ENCODE measurements at regions not wholly inside any gene's neighbourhood (a gene's known extent, or its start where the extent isn't known, plus 50 kb on each side); places are given as distances from the start of the nearest gene placed in this dataset.

DNA sequence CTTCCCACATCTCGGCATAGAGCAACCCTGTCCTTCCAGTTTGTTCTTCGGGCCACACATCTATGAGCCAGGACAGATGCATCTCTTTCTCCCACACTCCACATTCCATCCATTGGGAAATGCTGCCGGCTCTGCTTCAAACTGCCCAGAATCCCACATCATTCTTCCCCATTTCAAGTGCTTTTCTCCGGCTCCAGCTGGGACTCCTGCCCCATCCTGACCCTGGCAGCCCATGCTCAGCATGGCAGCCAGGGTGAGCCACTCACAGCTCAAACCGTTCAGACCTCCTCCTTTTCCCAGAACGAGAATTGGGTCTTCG, 132.8 kb upstream of the SDK2 start:
- ATAC-seq (no peak), DNase-seq (no peak)
- Histone ChIP-seq H3K9me3 (ENCODE audit: low read length) (no peaks in the 10 kb centered on the region), H3K4me3 (ENCODE audit: low read length) (no peak overlapping the region), H3K9ac (ENCODE audit: low read length) (no peak overlapping the region), H2AFZ (ENCODE audit: low read length) (no peak overlapping the region), H3K4me1 (ENCODE audit: insufficient read depth, low read length) (no peaks in the 10 kb centered on the region), H3K9me2 (replicated peaks; ENCODE audit: low read length) (no peaks in the 10 kb centered on the region), H3K4me2 (ENCODE audit: low read length) (no peak overlapping the region), H4K20me1 (ENCODE audit: low read length) (no peaks in the 10 kb centered on the region), H3K79me2 (ENCODE audit: low read length) (no peaks in the 10 kb centered on the region), H3K27me3 (ENCODE audit: low read length) (peaks cover 64% of the 10 kb centered on the region), H3F3A (ENCODE audit: low read length, unreplicated experiment) (no peaks in the 10 kb centered on the region), H3K27ac (ENCODE audit: low read length) (no peak overlapping the region), H3K36me3 (ENCODE audit: low read depth, low read length) (no peaks in the 10 kb centered on the region)
- CTCF ChIA-PET: no interaction called here
- POLR2A ChIA-PET (ENCODE audit: unreplicated experiment): no interaction called here
- intact Hi-C loops (cut with micrococcal nuclease): no loop called here
- TF ChIP-seq, protein P1, sequence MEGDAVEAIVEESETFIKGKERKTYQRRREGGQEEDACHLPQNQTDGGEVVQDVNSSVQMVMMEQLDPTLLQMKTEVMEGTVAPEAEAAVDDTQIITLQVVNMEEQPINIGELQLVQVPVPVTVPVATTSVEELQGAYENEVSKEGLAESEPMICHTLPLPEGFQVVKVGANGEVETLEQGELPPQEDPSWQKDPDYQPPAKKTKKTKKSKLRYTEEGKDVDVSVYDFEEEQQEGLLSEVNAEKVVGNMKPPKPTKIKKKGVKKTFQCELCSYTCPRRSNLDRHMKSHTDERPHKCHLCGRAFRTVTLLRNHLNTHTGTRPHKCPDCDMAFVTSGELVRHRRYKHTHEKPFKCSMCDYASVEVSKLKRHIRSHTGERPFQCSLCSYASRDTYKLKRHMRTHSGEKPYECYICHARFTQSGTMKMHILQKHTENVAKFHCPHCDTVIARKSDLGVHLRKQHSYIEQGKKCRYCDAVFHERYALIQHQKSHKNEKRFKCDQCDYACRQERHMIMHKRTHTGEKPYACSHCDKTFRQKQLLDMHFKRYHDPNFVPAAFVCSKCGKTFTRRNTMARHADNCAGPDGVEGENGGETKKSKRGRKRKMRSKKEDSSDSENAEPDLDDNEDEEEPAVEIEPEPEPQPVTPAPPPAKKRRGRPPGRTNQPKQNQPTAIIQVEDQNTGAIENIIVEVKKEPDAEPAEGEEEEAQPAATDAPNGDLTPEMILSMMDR (conservative IDR thresholded peaks at IDR 0.05; ENCODE audit: low read depth, low read length): no peak
- TF ChIP-seq EZH2 (IDR thresholded peaks at IDR 0.05; ENCODE audit: low read length, unreplicated experiment) (no peak), EZH2phosphoT487 (IDR thresholded peaks at IDR 0.05; ENCODE audit: borderline replicate concordance, low read length) (no peak)
- BruUV-seq (replicated peaks): no TSS peak

DNA sequence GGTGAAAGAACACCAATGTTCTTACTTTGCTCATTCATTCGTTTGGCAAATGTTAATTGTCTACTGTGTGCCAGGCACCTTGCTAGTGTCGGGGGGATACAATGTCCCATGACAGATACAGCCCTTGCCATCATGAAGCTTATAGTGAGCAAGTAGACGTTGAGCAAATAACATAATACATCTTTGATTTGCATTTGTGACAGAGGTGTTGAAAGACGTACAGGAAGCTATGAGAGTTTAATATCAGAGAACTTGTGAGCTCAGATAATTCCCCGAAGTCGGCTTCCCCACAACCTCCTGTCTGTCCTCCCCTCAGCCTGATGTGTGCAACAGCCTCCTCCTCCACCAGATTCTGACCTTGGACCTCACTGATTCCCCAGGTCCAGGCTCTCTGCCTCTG, 138.0 kb upstream of the SDK2 start:
- Histone ChIP-seq H3F3A (ENCODE audit: low read length, unreplicated experiment) (no peaks in the 10 kb centered on the region), H4K20me1 (ENCODE audit: low read length) (no peaks in the 10 kb centered on the region), H3K4me3 (ENCODE audit: low read length) (no peak overlapping the region), H3K9me2 (replicated peaks; ENCODE audit: low read length) (no peaks in the 10 kb centered on the region), H3K36me3 (ENCODE audit: low read depth, low read length) (no peaks in the 10 kb centered on the region), H3K4me1 (ENCODE audit: insufficient read depth, low read length) (peaks cover 7% of the 10 kb centered on the region; the same call in 1 of the 2 replicates), H3K27me3 (ENCODE audit: low read length) (peaks cover 69% of the 10 kb centered on the region), H2AFZ (ENCODE audit: low read length) (no peak overlapping the region), H3K9me3 (ENCODE audit: low read length) (no peaks in the 10 kb centered on the region), H3K79me2 (ENCODE audit: low read length) (no peaks in the 10 kb centered on the region), H3K9ac (ENCODE audit: low read length) (no peak overlapping the region), H3K4me2 (ENCODE audit: low read length) (no peak overlapping the region), H3K27ac (ENCODE audit: low read length) (no peak overlapping the region)
- POLR2A ChIA-PET (ENCODE audit: unreplicated experiment): no interaction called here
- intact Hi-C loops (cut with micrococcal nuclease): no loop called here
- BruUV-seq (replicated peaks): no TSS peak
- DNase-seq (no peak), ATAC-seq (no peak)
- TF ChIP-seq EZH2 (IDR thresholded peaks at IDR 0.05; ENCODE audit: low read length, unreplicated experiment) (no peak), EZH2phosphoT487 (IDR thresholded peaks at IDR 0.05; ENCODE audit: borderline replicate concordance, low read length) (no peak)
- TF ChIP-seq, protein P1 (conservative IDR thresholded peaks at IDR 0.05; ENCODE audit: low read depth, low read length): no peak
- CTCF ChIA-PET: no interaction called here

DNA sequence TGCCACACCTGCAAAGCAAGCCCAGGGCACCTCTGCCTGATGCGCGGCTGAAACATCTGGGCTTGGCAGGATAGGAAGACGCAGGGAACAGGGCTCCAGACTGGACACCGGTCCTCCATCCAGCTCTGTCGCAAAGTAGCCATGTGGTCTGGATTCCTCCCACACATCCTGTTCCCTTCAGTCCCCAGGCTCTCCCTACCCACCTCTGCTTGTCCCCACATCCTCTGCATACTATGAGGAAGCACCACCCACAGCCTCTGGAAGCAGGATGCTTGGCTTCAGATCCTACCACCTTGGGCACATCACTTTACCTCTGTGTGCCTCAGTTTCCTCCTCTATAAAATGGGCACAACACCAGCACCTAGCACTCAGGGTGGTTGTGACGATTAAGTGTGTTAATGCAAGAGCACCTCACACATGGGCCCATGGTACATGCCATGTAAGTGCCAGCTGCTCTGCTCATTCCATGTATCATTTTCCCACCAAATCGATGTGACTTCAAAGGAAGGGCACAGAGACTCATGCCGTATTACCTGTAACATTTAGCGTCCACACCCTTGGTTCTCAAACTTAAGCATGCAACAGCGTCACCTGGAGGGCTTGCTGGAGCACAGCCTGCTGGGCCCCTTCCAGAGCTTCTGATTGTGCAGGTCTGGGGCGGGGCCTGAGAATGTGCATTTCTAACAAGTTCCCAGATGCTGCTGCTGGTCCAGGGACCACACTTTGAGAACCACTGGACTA, 138.6 kb upstream of the SDK2 start:
- no peaks in the 10 kb centered on the region for H3K36me3 ChIP-seq (ENCODE audit: low read depth, low read length)
- TF ChIP-seq, protein P1 (conservative IDR thresholded peaks at IDR 0.05; ENCODE audit: low read depth, low read length): peak; percentile 41
- no peak for TF ChIP-seq EZH2phosphoT487 (IDR thresholded peaks at IDR 0.05; ENCODE audit: borderline replicate concordance, low read length)
- DNase-seq (peak; percentile 18), ATAC-seq (no peak)
- H3K4me1 ChIP-seq (ENCODE audit: insufficient read depth, low read length): peaks cover 7% of the 10 kb centered on the region; the same call in 1 of the 2 replicates
- H3K9me2 ChIP-seq (replicated peaks; ENCODE audit: low read length): no peaks in the 10 kb centered on the region
- H3K27ac ChIP-seq (ENCODE audit: low read length): no peak overlapping the region
- peaks cover 70% of the 10 kb centered on the region for H3K27me3 ChIP-seq (ENCODE audit: low read length)
- H3K4me2 ChIP-seq (ENCODE audit: low read length): no peak overlapping the region
- H3F3A ChIP-seq (ENCODE audit: low read length, unreplicated experiment): no peaks in the 10 kb centered on the region
- H3K79me2 ChIP-seq (ENCODE audit: low read length): no peaks in the 10 kb centered on the region
- no TSS peak for BruUV-seq (replicated peaks)
- CTCF ChIA-PET: no interaction called here
- no peak overlapping the region for H3K4me3 ChIP-seq (ENCODE audit: low read length)
- no peak overlapping the region for H2AFZ ChIP-seq (ENCODE audit: low read length)
- no peaks in the 10 kb centered on the region for H3K9me3 ChIP-seq (ENCODE audit: low read length)
- POLR2A ChIA-PET (ENCODE audit: unreplicated experiment): no interaction called here
- H3K9ac ChIP-seq (ENCODE audit: low read length): no peak overlapping the region
- intact Hi-C loops (cut with micrococcal nuclease): no loop called here
- no peaks in the 10 kb centered on the region for H4K20me1 ChIP-seq (ENCODE audit: low read length)

Data from PC-3 (cell line).